ENCODE measurements at regions not wholly inside any gene's neighbourhood (a gene's known extent, or its start where the extent isn't known, plus 50 kb on each side); places are given as distances from the start of the nearest gene placed in this dataset.
A peak's percentile ranks its signal among the peaks of the same experiment; 100 is the strongest.
"Not testable (repeated sequence)": the region's sequence is repeated elsewhere in the genome, so short reads cannot be mapped to it uniquely, and the experiment has no call there.

- no peak for DNase-seq (ENCODE audit: low read depth)
- H3K4me3 ChIP-seq (replicated peaks; ENCODE audit: low read depth, low read length), result no peak overlapping the region
- TF ChIP-seq CTCF (IDR thresholded peaks at IDR 0.05; ENCODE audit: low read length, missing control alignments), result no peak
These were observed 958.4 kb downstream of the SLC6A15 start for GRCh38 chr12:83954071-83954789.

- no peak overlapping the region for H3K4me3 ChIP-seq (replicated peaks; ENCODE audit: low read depth, low read length)
- peak; percentile 38 for DNase-seq (ENCODE audit: low read depth)
- TF ChIP-seq CTCF (IDR thresholded peaks at IDR 0.05; ENCODE audit: low read length, missing control alignments), result no peak
These were observed 966.7 kb downstream of the SLC6A15 start for GRCh38 chr12:83945871-83946270.

GRCh38 chr12:83939718-83940117, 972.9 kb downstream of the SLC6A15 start:
- no peak overlapping the region for H3K4me3 ChIP-seq (replicated peaks; ENCODE audit: low read depth, low read length)
- DNase-seq (ENCODE audit: low read depth), result no peak
- TF ChIP-seq CTCF (IDR thresholded peaks at IDR 0.05; ENCODE audit: low read length, missing control alignments), result no peak

- H3K4me3 ChIP-seq (replicated peaks; ENCODE audit: low read depth, low read length), result no peak overlapping the region
- DNase-seq (ENCODE audit: low read depth), result no peak
- TF ChIP-seq CTCF (IDR thresholded peaks at IDR 0.05; ENCODE audit: low read length, missing control alignments), result no peak
These were observed 979.0 kb downstream of the SLC6A15 start for GRCh38 chr12:83933615-83934014.

DNA sequence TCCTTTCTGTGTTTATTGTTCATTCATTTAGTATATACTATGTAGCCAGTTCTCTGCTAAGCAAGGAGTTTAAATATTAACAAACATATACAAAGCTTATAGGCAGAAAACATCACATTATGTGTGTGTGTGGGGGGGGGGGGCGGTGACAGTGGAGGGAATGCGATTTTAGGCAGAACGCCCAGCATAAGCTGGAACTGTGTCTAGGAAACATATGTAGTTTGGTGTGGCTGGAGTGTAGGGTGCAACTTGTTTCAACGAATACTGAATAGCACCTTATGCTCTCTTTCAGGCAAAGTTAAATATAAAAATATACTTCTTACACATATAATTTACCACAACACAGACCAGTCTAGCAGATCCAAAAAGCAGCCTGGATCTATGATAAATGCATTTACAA, 980.6 kb downstream of the SLC6A15 start:
- no peak for DNase-seq (ENCODE audit: low read depth)
- H3K4me3 ChIP-seq (replicated peaks; ENCODE audit: low read depth, low read length), result no peak overlapping the region
- TF ChIP-seq CTCF (IDR thresholded peaks at IDR 0.05; ENCODE audit: low read length, missing control alignments), result no peak

GRCh38 chr12:83931451-83931850, 981.1 kb downstream of the SLC6A15 start:
- TF ChIP-seq CTCF (IDR thresholded peaks at IDR 0.05; ENCODE audit: low read length, missing control alignments), result no peak
- no peak overlapping the region for H3K4me3 ChIP-seq (replicated peaks; ENCODE audit: low read depth, low read length)
- no peak for DNase-seq (ENCODE audit: low read depth)

DNA sequence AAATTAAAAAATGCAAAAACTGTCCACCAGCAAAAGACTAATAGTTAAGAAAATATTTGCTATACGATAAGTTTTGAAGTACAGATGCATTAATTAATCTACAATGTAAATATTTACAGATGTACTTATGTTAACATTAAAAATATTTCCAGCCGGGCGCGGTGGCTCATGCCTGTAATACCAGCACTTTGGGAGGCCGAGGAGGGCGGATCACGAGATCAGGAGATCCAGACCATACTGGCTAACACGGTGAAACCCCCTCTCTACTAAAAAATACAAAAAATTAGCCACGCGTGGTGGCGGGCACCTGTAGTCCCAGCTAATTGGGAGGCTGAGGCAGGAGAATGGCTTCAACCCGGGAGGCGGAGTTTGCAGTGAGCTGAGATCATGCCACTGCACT, 982.8 kb downstream of the SLC6A15 start:
- not testable (repeated sequence) for DNase-seq (ENCODE audit: low read depth); H3K4me3 ChIP-seq (replicated peaks; ENCODE audit: low read depth, low read length)
